ENCODE measurements at regions not wholly inside any gene's neighbourhood (a gene's known extent, or its start where the extent isn't known, plus 50 kb on each side); places are given as distances from the start of the nearest gene placed in this dataset.

GRCh38 chr22:46026899-46027210, 49.9 kb upstream of the WNT7B start:
- TF ChIP-seq CTCF (IDR thresholded peaks at IDR 0.05), result no peak
- DNase-seq (ENCODE audit: low spot score) (peak; percentile 16), ATAC-seq (ENCODE audit: low FRiP score) (no peak)

- DNase-seq (ENCODE audit: low spot score) (peak; percentile 22), ATAC-seq (ENCODE audit: low FRiP score) (peak; percentile 37)
- TF ChIP-seq CTCF (IDR thresholded peaks at IDR 0.05), result no peak
These were observed 50.5 kb upstream of the WNT7B start for GRCh38 chr22:46027211-46028105.

GRCh38 chr22:46028106-46028991, 51.4 kb upstream of the WNT7B start:
- DNase-seq (ENCODE audit: low spot score) (peak; percentile 21), ATAC-seq (ENCODE audit: low FRiP score) (no peak)
- TF ChIP-seq CTCF (IDR thresholded peaks at IDR 0.05), result no peak

- TF ChIP-seq CTCF (IDR thresholded peaks at IDR 0.05), result no peak
- DNase-seq (ENCODE audit: low spot score) (peak; percentile 10), ATAC-seq (ENCODE audit: low FRiP score) (no peak)
These were observed 52.1 kb upstream of the WNT7B start for GRCh38 chr22:46029036-46029435.

- no peak for ATAC-seq (ENCODE audit: low FRiP score)
- no peak for TF ChIP-seq CTCF (IDR thresholded peaks at IDR 0.05)
- peak; percentile 6 for DNase-seq (ENCODE audit: low spot score)
These were observed 52.7 kb upstream of the WNT7B start for GRCh38 chr22:46029574-46030200.

GRCh38 chr22:46030231-46030880, 53.4 kb upstream of the WNT7B start:
- TF ChIP-seq CTCF (IDR thresholded peaks at IDR 0.05), result no peak

More at GRCh38 chr22:46030231-46030880, 53.4 kb upstream of the WNT7B start:
- peak; percentile 11 for DNase-seq (ENCODE audit: low spot score)
- ATAC-seq (ENCODE audit: low FRiP score), result no peak
